Psoas muscle (tissue), 7 donors: ENCODE measurements at regions not wholly inside any gene's neighbourhood (a gene's known extent, or its start where the extent isn't known, plus 50 kb on each side); places are given as distances from the start of the nearest gene placed in this dataset.

Experiments used
- ATAC-seq, 4 donors: fragments of 200-7000 bp; cut with Tn5 transposase; one replicate each; pipeline ENCODE4 v1.9.1; 2020; ENCODE audit warnings: moderate library complexity in 3 of 4, mild to moderate bottlenecking in 2 of 4
- DNase-seq, 2 donors: peaks; one replicate each; pipeline ENCODE4 v3.0.0-alpha.2; 2020
- H3K27ac ChIP-seq: fragments of 200-600 bp; one replicate; pipeline ENCODE4 v1.8.0; 2022
- H3K27me3 ChIP-seq, 3 donors: fragments of 200-600 bp in 1 of 3; one replicate each; pipeline versions ENCODE4 v1.6.1 to v1.8.0; 2013 to 2022; ENCODE audit warnings: low read length in 2 of 3, mild to moderate bottlenecking in 2 of 3, moderate library complexity in 1 of 3; ENCODE audit not compliant: insufficient read depth in 3 of 3
- H3K36me3 ChIP-seq, 2 donors: fragments of 200-600 bp in 1 of 2; one replicate each; pipeline versions ENCODE4 v1.6.1 to v1.8.0; 2013 to 2022; ENCODE audit warnings: low read depth in 1 of 2, mild to moderate bottlenecking in 1 of 2, moderate library complexity in 1 of 2; ENCODE audit not compliant: insufficient read depth in 1 of 2
- H3K4me1 ChIP-seq: fragments of 200-600 bp; one replicate; pipeline ENCODE4 v1.8.0; 2022
- H3K4me3 ChIP-seq: fragments of 200-600 bp; one replicate; pipeline ENCODE4 v1.8.0; 2022; ENCODE audit warnings: mild to moderate bottlenecking
- H3K9me3 ChIP-seq: fragments of 200-600 bp; one replicate; pipeline ENCODE4 v1.8.0; 2022
- WGBS, 3 donors: extraction: QIAGEN DNeasy Blood & Tissue Kit; methylation state at CpG; one replicate each; pipeline versions ENCODE4 v1.1.6 to v1.1.7; 2013; 5-methylcytosine and 5-hydroxymethylcytosine counted together
- intact Hi-C, 2 donors: fragments of 100-400 bp; cut with DNase I; formaldehyde crosslinking; loops; one replicate each; pipeline versions ENCODE4 v1.11.0 to v1.14.2; 2022
- TF ChIP-seq, protein P1 (sequence below): fragments of 200-600 bp; IDR thresholded peaks from one replicate; pipeline ENCODE4 v1.8.0; 2022; ENCODE audit warnings: antibody characterized with exemption
- donor health status: healthy with polysubstance abuse.
- donor health status: DM: no; HTN: no; CAD: no; lungs with moderate emphysema.
- donor health status: Bipolar disorder and iron deficiency.
- donor health status: healthy.
- donor health status: DM: yes; HTN: yes; CAD: no.
- donor health status: DM: no; HTN: no; CAD: no.
- donor health status: DM: yes; HTN: yes; CAD: no.

DNA sequence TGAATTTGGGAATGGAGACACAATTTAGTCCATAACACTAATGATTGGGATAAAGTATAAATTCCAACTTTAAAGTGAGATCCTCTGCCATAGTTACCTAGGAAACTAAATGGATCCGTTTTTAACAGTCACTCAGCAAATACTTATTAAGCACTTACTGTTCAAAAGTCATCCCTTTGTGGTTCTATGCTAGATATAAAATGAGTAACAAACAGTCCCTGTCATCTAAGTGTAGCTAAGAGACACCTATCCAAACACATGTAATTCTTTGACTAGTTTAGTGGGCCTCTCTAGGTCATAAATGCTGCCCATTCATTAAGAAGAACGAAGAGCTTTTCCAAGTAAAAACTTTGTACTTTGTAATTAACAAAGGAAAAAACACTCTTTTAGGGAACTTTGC, 244.2 kb upstream of the CDIN1 start:
- TF ChIP-seq, protein P1, sequence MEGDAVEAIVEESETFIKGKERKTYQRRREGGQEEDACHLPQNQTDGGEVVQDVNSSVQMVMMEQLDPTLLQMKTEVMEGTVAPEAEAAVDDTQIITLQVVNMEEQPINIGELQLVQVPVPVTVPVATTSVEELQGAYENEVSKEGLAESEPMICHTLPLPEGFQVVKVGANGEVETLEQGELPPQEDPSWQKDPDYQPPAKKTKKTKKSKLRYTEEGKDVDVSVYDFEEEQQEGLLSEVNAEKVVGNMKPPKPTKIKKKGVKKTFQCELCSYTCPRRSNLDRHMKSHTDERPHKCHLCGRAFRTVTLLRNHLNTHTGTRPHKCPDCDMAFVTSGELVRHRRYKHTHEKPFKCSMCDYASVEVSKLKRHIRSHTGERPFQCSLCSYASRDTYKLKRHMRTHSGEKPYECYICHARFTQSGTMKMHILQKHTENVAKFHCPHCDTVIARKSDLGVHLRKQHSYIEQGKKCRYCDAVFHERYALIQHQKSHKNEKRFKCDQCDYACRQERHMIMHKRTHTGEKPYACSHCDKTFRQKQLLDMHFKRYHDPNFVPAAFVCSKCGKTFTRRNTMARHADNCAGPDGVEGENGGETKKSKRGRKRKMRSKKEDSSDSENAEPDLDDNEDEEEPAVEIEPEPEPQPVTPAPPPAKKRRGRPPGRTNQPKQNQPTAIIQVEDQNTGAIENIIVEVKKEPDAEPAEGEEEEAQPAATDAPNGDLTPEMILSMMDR, result no peak
- no peaks in the 10 kb centered on the region for H3K9me3 ChIP-seq
- ATAC-seq (no peak), DNase-seq (no peak)
- no peaks in the 10 kb centered on the region for H3K36me3 ChIP-seq
- H3K4me3 ChIP-seq, result no peak overlapping the region
- intact Hi-C loops, result no loop called here
- H3K27ac ChIP-seq, result no peak overlapping the region
- no peaks in the 10 kb centered on the region for H3K4me1 ChIP-seq
- no peaks in the 10 kb centered on the region for H3K27me3 ChIP-seq
- WGBS, 3 donors, result 80 to 85% (median 83%) methylated on average over 2 of the region's 2 CpGs

DNA sequence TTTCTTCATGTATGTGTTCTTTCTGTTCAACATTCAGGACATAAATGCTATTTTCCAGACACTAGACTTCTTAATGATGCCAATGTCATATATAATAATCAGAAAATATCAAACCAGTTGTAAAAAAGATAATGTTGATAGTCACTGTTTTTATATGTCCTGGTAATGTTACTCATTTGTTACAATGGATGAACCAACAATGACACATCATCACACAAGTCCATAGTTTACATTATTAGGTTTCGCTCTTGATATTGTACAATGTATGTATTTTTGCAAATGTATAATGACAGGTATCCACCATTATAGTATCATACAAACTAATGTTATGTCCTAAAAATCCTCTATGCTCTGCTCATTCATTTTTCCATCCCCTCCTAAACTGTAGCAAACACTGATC, 243.8 kb upstream of the CDIN1 start:
- no peak overlapping the region for H3K27ac ChIP-seq
- no peaks in the 10 kb centered on the region for H3K4me1 ChIP-seq
- WGBS, 3 donors, result 98 to 100% (median 98%) methylated on average over 1 of the region's 1 CpG
- TF ChIP-seq, protein P1, result no peak
- no peak for ATAC-seq
- no peaks in the 10 kb centered on the region for H3K27me3 ChIP-seq
- no peaks in the 10 kb centered on the region for H3K36me3 ChIP-seq
- H3K9me3 ChIP-seq, result no peaks in the 10 kb centered on the region
- DNase-seq, result no peak
- intact Hi-C loops, result no loop called here
- no peak overlapping the region for H3K4me3 ChIP-seq

DNA sequence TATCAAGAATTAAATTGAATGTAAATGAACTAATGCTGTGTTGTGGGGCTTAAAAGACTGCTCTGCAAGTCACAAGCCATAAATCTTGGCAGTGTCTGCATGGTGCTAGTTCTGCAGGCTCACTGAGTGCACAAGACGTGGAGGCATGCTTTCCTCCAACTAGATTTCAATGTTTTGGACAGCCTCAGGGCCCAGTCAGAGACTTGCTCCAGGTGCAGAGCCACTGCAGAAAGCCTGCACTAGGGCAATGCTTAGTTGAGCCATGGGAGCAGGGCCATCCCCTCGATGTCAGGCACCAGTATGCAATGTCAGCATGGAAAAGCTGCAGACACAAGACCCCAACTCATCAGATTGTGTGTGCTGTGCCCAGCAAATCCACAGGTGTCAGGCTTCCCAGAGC, 234.5 kb upstream of the CDIN1 start:
- no peaks in the 10 kb centered on the region for H3K27me3 ChIP-seq
- no peaks in the 10 kb centered on the region for H3K4me1 ChIP-seq
- H3K4me3 ChIP-seq, result no peak overlapping the region
- DNase-seq (no peak), ATAC-seq (no peak)
- no peaks in the 10 kb centered on the region for H3K9me3 ChIP-seq
- TF ChIP-seq, protein P1, result no peak
- intact Hi-C loops, result loop anchor here in 1 of 2 donors (5.0 kb wide), 1 partner anchor 447 kb away; no protein-coding TSS in a partner anchor
- no peak overlapping the region for H3K27ac ChIP-seq
- H3K36me3 ChIP-seq, result no peaks in the 10 kb centered on the region
- 44 to 56% (median 51%) methylated on average over 2 of the region's 2 CpGs for WGBS, 3 donors

DNA sequence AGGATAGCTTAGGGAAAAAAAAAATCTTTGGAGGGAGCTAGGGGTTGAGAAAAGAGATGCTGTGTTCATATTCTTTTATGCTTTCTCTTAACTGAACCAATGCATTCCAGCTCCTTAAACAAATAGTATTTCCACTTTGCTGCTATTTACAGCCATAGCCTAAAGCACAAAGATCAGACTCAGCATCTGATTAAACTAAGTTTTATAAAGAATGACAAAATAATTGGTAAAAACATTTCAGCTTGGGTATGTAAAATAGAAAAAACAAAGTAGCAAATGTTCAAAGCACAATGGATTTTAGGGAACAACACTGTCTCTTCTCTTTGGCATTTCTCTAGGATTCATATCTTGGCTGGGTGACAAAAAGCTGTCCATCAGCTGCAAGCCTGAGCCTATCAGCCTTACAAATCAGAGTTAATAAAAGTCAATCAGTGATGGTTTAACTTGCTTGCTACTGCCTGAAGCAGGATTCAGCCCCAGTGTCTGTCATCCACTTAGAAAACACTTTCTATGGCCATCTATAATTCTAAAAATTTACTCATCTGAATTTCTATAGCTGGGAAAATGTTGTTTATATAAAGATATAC, 232.1 kb upstream of the CDIN1 start:
- Histone ChIP-seq H3K4me3 (no peak overlapping the region), H3K4me1 (no peaks in the 10 kb centered on the region), H3K27me3 (no peaks in the 10 kb centered on the region), H3K27ac (no peak overlapping the region), H3K36me3 (no peaks in the 10 kb centered on the region), H3K9me3 (no peaks in the 10 kb centered on the region)
- ATAC-seq (no peak), DNase-seq (no peak)
- intact Hi-C loops, result no loop called here
- TF ChIP-seq, protein P1, result no peak

DNA sequence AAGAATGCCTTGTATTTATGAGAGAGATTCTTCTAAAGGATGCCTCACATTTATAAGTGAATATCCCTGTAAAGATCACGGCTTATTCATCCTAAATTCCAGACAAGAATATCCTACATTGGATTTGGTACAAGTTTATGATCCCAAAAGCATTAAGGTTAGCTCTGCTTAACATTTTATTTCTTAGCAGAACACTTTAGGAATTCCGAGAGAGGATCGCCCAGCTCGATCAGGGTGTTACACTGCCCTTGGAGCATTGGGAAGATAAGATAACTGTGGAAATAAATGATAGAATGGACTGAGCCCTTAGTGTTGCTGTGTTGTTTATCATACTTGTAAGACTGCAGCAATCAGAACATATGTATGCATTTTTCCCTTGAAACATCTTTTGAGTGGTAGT, 223.0 kb upstream of the CDIN1 start:
- no peak for ATAC-seq
- H3K4me3 ChIP-seq, result no peak overlapping the region
- TF ChIP-seq, protein P1, result no peak
- no peaks in the 10 kb centered on the region for H3K36me3 ChIP-seq
- H3K27ac ChIP-seq, result no peak overlapping the region
- 60 to 64% (median 60%) methylated on average over 4 of the region's 4 CpGs for WGBS, 3 donors
- H3K27me3 ChIP-seq, result no peaks in the 10 kb centered on the region
- DNase-seq, result no peak
- H3K4me1 ChIP-seq, result peaks cover 5% of the 10 kb centered on the region
- H3K9me3 ChIP-seq, result no peaks in the 10 kb centered on the region
- intact Hi-C loops, result no loop called here
